ENCODE measurements at regions not wholly inside any gene's neighbourhood (a gene's known extent, or its start where the extent isn't known, plus 50 kb on each side); places are given as distances from the start of the nearest gene placed in this dataset.

DNA sequence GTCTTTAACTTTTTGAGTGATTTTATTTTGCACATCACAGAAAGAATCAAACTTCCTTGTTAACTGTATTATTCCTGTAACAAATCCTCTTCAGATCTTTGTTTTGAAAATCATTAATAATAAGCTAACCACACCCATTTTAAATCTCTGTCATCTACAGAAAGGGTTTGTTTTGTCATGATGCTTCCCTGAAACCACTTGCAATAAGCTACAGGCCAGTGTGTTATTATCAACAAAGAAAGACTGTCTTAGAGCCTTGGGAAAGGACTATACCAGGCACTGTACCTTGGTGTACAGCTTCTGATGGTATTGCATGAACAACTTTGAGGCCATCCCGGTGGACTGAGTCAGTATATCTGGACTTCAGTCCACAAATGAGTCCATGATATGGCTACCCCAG lies 145.3 kb upstream of the FAM3C start:
- Histone ChIP-seq H3K36me3 (ENCODE audit: control insufficient read depth, insufficient read depth, low read length) (no peaks in the 10 kb centered on the region), H3K9ac (ENCODE audit: low read depth, low read length) (no peak overlapping the region), H2BK20ac (ENCODE audit: low read depth, low read length) (no peak overlapping the region), H3K4me2 (ENCODE audit: low read depth, low read length) (no peak overlapping the region), H2BK5ac (ENCODE audit: low read depth, low read length, poor library complexity, severe bottlenecking) (no peak overlapping the region), H3K18ac (ENCODE audit: low read depth, low read length) (no peak overlapping the region), H2AK5ac (ENCODE audit: low read depth, low read length) (no peak overlapping the region), H3K4me1 (ENCODE audit: control insufficient read depth, insufficient read depth, low read length) (0 out of 2 replicates have a peak, but pooled peaks cover 2% of the 10 kb centered on the region), H4K91ac (ENCODE audit: insufficient read depth, low read depth, low read length) (no peak overlapping the region), H3K23ac (ENCODE audit: low read depth, low read length) (no peak overlapping the region), H2BK15ac (ENCODE audit: low read depth, low read length) (no peak overlapping the region), H3K27me3 (ENCODE audit: control insufficient read depth, insufficient read depth, low read length) (peaks cover 5% of the 10 kb centered on the region; the same call in 1 of the 2 replicates), H3K9me1 (ENCODE audit: insufficient read depth, low read length) (no peaks in the 10 kb centered on the region), H4K5ac (ENCODE audit: low read depth, low read length) (no peak overlapping the region), H3K27ac (ENCODE audit: insufficient read depth, low read length) (no peak overlapping the region), H3K4ac (ENCODE audit: low read depth, low read length) (no peak overlapping the region), H3K9me3 (ENCODE audit: control insufficient read depth, insufficient read depth, low read length) (peaks cover 2% of the 10 kb centered on the region; the same call in 1 of the 2 replicates), H2AK9ac (replicated peaks; ENCODE audit: low read depth, low read length, poor library complexity) (no peak overlapping the region), H2BK120ac (ENCODE audit: low read depth, low read length) (no peak overlapping the region), H4K20me1 (ENCODE audit: insufficient read depth, low read length) (no peaks in the 10 kb centered on the region), H3K56ac (ENCODE audit: extremely low read depth, insufficient read depth, low read length) (no peak overlapping the region), H4K8ac (ENCODE audit: low read depth in 2 of 2, low read length in 2 of 2) (no peak overlapping the region), H2AFZ (replicated peaks; ENCODE audit: low read length, poor library complexity) (no peak overlapping the region), H3K14ac (replicated peaks; ENCODE audit: low read depth, low read length) (no peak overlapping the region), H3K79me1 (ENCODE audit: low read depth in 1 of 2, low read length in 2 of 2) (no peaks in the 10 kb centered on the region), H3K4me3 (ENCODE audit: insufficient read depth, low read depth, low read length) (no peak overlapping the region)
- in situ Hi-C loops (cut with MboI; ENCODE audit: low sequenced_read_pairs) (loop anchor here (10.0 kb wide), 1 partner anchor 417 kb away; no protein-coding TSS in a partner anchor), dilution Hi-C loops (cut with HindIII; ENCODE audit: low sequenced_read_pairs, unreplicated experiment) (no loop called here), intact Hi-C loops (cut with micrococcal nuclease) (no loop called here)
- CTCF ChIA-PET = interaction anchor here (0.6 to 0.7 kb wide), 2 partner anchors 11 to 608 kb away, joined by 3 to 10 read pairs; no protein-coding TSS in a partner anchor
- POLR2A ChIA-PET (ENCODE audit: unreplicated experiment) = no interaction called here
- WGBS, 2 experiments (ENCODE audit: extremely low coverage in 2 of 2, insufficient read length in 1 of 2) = no CpG with 5 or more reads among the region's 1 CpG
- TF ChIP-seq SMC3 (IDR thresholded peaks at IDR 0.05; ENCODE audit: low read depth, low read length) = no peak
- no peak for TF ChIP-seq BHLHE40 (IDR thresholded peaks at IDR 0.05; ENCODE audit: low read depth, low read length)
- TF ChIP-seq RAD21 (IDR thresholded peaks at IDR 0.05; ENCODE audit: low read length) = no peak
- TF ChIP-seq MAZ (IDR thresholded peaks at IDR 0.05; ENCODE audit: borderline replicate concordance, low read depth, low read length) = no peak
- no peak for TF ChIP-seq RCOR1 (IDR thresholded peaks at IDR 0.05; ENCODE audit: insufficient replicate concordance, low read length)
- no peak for TF ChIP-seq RFX5 (IDR thresholded peaks at IDR 0.05; ENCODE audit: low read depth, low read length)
- TF ChIP-seq, protein P1, sequence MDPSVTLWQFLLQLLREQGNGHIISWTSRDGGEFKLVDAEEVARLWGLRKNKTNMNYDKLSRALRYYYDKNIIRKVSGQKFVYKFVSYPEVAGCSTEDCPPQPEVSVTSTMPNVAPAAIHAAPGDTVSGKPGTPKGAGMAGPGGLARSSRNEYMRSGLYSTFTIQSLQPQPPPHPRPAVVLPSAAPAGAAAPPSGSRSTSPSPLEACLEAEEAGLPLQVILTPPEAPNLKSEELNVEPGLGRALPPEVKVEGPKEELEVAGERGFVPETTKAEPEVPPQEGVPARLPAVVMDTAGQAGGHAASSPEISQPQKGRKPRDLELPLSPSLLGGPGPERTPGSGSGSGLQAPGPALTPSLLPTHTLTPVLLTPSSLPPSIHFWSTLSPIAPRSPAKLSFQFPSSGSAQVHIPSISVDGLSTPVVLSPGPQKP (IDR thresholded peaks at IDR 0.05; ENCODE audit: borderline replicate concordance, low read depth, low read length) = no peak
- no TSS peak for BruUV-seq (replicated peaks)
- ATAC-seq (ENCODE audit: low read depth) (no peak), DNase-seq (no peak)

Measured in IMR-90 (cell line).